HG02678 (cell line): ENCODE measurements at regions not wholly inside any gene's neighbourhood (a gene's known extent, or its start where the extent isn't known, plus 50 kb on each side); places are given as distances from the start of the nearest gene placed in this dataset.
"Not testable (repeated sequence)": the region's sequence is repeated elsewhere in the genome, so short reads cannot be mapped to it uniquely, and the experiment has no call there.

Source experiments
- ATAC-seq: cut with Tn5 transposase; IDR thresholded peaks from one replicate; pipeline ENCODE4 v1.9.1; 2021; ENCODE audit warnings: mild to moderate bottlenecking, moderate library complexity; ENCODE audit not compliant: unreplicated experiment

DNA sequence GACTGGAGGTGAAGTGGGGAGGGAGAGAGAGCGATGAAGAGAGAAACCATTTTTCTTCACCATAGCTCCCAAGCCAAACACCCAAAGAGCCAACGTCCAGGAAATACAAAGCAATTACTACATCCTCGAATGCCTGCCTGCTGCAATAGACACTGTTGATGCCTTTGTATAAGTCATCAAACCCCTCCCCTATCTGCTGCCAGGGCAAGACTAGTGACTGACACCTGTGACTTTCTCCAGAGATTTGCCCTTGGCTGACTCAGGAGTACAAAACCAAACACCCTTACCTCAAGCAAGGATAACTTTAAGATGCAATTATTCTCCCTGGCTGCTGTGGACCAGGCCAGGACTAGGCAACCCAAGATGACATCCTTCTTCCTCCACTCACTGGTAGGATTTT, 81.8 kb upstream of the RASA1 start:
- ATAC-seq: no peak

DNA sequence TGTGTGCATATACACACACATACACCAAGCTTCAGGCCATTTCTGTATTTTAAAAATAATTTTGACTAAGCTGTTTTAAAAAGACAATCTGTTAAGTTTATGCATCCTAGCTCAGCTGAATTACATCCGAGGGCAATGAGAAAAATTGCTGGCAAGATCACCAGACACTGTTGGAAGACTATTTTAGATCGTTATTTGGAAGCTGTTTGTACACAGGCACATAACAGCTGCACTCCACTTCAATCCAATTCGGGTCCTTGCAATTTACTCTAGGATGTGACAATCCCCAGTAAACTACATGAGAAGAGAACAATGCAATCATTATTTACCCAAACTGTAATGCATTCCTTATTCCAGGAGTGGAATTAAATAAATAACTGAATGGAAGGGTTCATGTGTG, 79.3 kb upstream of the RASA1 start:
- no peak for ATAC-seq

GRCh38 chr5:87190041-87190440, 77.6 kb upstream of the RASA1 start:
- ATAC-seq: no peak

GRCh38 chr5:87190687-87191086, 77.0 kb upstream of the RASA1 start:
- ATAC-seq: peak; percentile 63

DNA sequence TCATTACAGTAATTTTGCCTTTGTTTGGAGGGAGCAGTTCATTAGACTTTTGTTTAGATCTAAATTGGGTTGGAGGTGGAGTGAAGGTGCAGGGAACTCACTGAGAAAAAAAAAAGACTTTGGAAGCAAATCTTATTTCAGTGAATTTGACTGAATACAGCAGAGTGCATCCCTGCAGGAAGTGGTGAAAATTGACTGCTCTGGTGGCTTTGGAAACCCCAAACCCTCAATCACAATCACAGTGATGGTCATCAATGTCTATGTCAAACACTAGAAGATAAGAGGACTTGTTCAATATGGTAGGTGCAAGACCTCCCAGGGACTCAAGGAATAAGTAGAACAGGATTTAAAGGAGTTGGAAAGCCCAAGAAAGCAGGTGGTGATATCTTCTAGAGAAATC, 76.0 kb upstream of the RASA1 start:
- no peak for ATAC-seq

GRCh38 chr5:87195104-87195591, 72.5 kb upstream of the RASA1 start:
- ATAC-seq: peak; percentile 56

DNA sequence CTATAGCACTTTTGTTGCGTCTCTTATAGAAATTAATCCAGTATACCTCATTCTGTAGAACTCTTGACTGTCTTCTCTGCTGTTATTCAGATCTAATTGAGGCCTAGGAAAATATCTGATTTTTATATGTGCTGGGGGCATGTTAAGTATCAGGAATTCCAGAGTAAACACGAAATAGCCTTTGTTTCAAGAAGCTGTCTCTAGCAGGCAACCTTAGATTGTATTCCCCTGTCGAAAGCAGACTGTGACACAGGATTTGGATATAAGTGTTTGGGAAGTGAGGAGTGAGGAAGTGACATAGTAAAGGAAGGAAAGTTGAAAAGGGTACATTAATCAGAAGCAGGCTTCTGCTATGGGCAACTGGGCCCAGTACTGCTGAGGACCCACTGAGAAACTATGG, 72.1 kb upstream of the RASA1 start:
- no peak for ATAC-seq

DNA sequence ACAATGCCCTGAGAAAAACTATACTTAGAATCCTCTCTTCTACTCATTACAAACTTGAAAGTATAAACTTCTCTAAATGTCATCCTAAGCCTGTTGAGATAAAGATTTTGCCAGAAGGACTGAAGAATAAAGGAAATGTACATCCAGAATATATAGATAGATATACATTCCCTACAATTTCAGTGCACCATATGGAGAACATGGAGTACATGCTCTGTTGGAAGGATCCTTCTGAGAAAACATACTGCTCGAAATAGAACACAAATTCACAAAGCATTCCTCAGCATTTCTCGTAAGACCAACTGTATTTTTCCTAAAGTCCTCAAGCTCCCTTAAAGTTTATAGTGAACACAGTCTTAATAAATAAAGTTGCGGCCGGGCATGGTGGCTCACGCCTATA, 69.7 kb upstream of the RASA1 start:
- ATAC-seq: no peak

DNA sequence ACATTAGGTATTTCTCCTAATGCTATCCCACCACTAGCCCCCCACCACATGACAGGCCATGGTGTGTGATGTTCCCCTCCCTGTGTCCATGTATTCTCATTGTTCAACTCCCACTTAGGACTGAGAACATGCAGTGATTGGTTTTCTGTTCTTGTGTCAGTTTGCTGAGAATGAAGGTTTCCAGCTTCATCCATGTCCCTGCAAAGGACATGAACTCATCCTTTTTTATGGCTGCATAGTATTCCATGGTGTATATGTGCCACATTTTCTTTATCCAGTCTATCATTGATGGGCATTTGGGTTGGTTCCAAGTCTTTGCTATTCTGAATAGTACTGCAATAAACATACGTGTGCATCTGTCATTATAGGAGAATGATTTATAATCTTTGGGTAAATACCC, 68.4 kb upstream of the RASA1 start:
- ATAC-seq: not testable (repeated sequence)

- not testable (repeated sequence) for ATAC-seq
Measured at GRCh38 chr5:87199704-87200103, 68.0 kb upstream of the RASA1 start.

DNA sequence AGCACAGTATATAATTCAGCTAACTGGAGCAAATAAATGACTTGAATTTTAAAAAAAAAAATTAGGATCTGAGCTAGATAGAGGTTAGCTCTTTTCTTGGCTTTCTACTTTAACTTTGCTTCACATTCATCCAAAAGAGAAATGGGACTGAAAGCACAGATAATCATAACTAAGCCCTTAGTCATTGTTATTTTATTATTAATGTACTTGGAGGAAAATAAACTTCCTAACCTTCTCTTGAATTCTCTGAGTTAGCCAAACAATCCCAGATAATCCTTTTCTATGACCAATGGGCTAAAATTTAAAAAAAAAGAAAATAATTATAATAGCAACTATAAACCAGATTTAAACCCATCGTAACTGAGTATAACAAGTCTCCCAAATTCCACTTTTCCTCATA, 57.6 kb upstream of the RASA1 start:
- no peak for ATAC-seq

GRCh38 chr5:87210743-87211142, 56.9 kb upstream of the RASA1 start:
- no peak for ATAC-seq

GRCh38 chr5:87211676-87212075, 56.0 kb upstream of the RASA1 start:
- ATAC-seq: no peak

DNA sequence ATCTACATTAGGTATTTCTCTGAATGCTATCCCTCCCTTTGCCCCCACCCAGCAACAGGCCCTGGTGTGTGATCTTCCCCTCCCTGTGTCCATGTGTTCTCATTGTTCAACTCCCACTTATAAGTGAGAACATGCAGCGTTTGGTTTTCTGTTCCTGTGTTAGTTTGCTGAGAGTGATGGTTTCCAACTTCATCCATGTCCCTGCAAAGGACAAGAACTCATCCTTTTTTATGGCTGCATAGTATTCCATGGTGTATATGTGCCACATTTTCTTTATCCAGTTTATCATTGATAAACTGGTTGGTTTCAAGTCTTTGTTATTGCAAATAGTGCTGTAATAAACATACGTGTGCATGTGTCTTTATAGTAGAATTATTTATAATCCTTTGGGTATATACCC, 55.5 kb upstream of the RASA1 start:
- not testable (repeated sequence) for ATAC-seq

DNA sequence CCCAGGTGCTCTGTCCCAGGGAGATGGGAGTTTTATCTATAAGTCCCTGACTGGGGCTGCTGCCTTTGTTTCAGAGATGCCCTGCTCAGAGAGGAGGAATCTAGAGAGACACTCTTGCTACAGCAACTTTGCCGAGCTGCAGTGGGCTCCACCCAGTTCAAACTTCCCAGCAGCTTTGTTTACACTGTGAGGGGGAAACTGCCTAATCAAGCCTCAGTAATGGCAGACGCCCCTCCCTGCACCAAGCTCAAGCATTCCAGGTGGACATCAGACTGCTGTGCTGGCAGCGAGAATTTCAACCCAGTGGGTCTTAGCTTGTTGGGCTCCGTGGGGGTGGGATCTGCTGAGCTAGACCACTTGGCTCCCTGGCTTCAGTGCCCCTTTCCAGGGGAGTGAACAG, 50.2 kb upstream of the RASA1 start:
- ATAC-seq: not testable (repeated sequence)
